ENCODE measurements at regions not wholly inside any gene's neighbourhood (a gene's known extent, or its start where the extent isn't known, plus 50 kb on each side); places are given as distances from the start of the nearest gene placed in this dataset.

- Histone ChIP-seq H3K4me3 (no peak overlapping the region), H3K4me1 (ENCODE audit: low read depth) (no peaks in the 10 kb centered on the region), H3K27me3 (no peaks in the 10 kb centered on the region), H3K36me3 (no peaks in the 10 kb centered on the region), H3K9me3 (ENCODE audit: low read depth) (no peaks in the 10 kb centered on the region), H3K27ac (no peak overlapping the region)
- no peak for TF ChIP-seq CTCF (IDR thresholded peaks at IDR 0.05; ENCODE audit: low read depth, low read length)
- DNase-seq (ENCODE audit: low read depth in 1 of 2, low spot score in 1 of 2) = no peak
These were observed 66.9 kb downstream of the ING1 start for GRCh38 chr13:110780422-110780821.

- no peaks in the 10 kb centered on the region for H3K36me3 ChIP-seq
- TF ChIP-seq CTCF (IDR thresholded peaks at IDR 0.05; ENCODE audit: low read depth, low read length) = no peak
- no peak overlapping the region for H3K4me3 ChIP-seq
- no peaks in the 10 kb centered on the region for H3K9me3 ChIP-seq (ENCODE audit: low read depth)
- no peak overlapping the region for H3K27ac ChIP-seq
- no peaks in the 10 kb centered on the region for H3K27me3 ChIP-seq
- no peak for DNase-seq (ENCODE audit: low read depth in 1 of 2, low spot score in 1 of 2)
- H3K4me1 ChIP-seq (ENCODE audit: low read depth) = no peaks in the 10 kb centered on the region
These were observed 68.7 kb downstream of the ING1 start for GRCh38 chr13:110782185-110782584.

- Histone ChIP-seq H3K27ac (no peak overlapping the region), H3K9me3 (ENCODE audit: low read depth) (no peaks in the 10 kb centered on the region), H3K36me3 (no peaks in the 10 kb centered on the region), H3K4me1 (ENCODE audit: low read depth) (no peaks in the 10 kb centered on the region), H3K27me3 (no peaks in the 10 kb centered on the region), H3K4me3 (no peak overlapping the region)
- DNase-seq (ENCODE audit: low read depth in 1 of 2, low spot score in 1 of 2) = no peak
- no peak for TF ChIP-seq CTCF (IDR thresholded peaks at IDR 0.05; ENCODE audit: low read depth, low read length)
These were observed 71.2 kb downstream of the ING1 start for GRCh38 chr13:110784704-110785103.

- no peak overlapping the region for H3K4me3 ChIP-seq
- no peaks in the 10 kb centered on the region for H3K27me3 ChIP-seq
- no peak for TF ChIP-seq CTCF (IDR thresholded peaks at IDR 0.05; ENCODE audit: low read depth, low read length)
- H3K4me1 ChIP-seq (ENCODE audit: low read depth) = no peaks in the 10 kb centered on the region
- H3K36me3 ChIP-seq = no peaks in the 10 kb centered on the region
- no peak overlapping the region for H3K27ac ChIP-seq
- no peak for DNase-seq (ENCODE audit: low read depth in 1 of 2, low spot score in 1 of 2)
- H3K9me3 ChIP-seq (ENCODE audit: low read depth) = no peaks in the 10 kb centered on the region
These were observed 75.3 kb downstream of the ING1 start for GRCh38 chr13:110788778-110789177.

- Histone ChIP-seq H3K27ac (no peak overlapping the region), H3K4me1 (ENCODE audit: low read depth) (no peaks in the 10 kb centered on the region), H3K4me3 (no peak overlapping the region), H3K27me3 (no peaks in the 10 kb centered on the region), H3K36me3 (no peaks in the 10 kb centered on the region), H3K9me3 (ENCODE audit: low read depth) (no peaks in the 10 kb centered on the region)
- no peak for DNase-seq (ENCODE audit: low read depth in 1 of 2, low spot score in 1 of 2)
- TF ChIP-seq CTCF (IDR thresholded peaks at IDR 0.05; ENCODE audit: low read depth, low read length) = no peak
These were observed 76.4 kb downstream of the ING1 start for GRCh38 chr13:110789871-110790270.

- Histone ChIP-seq H3K27me3 (no peaks in the 10 kb centered on the region), H3K4me1 (ENCODE audit: low read depth) (no peaks in the 10 kb centered on the region), H3K27ac (no peak overlapping the region), H3K4me3 (no peak overlapping the region), H3K9me3 (ENCODE audit: low read depth) (no peaks in the 10 kb centered on the region), H3K36me3 (no peaks in the 10 kb centered on the region)
- TF ChIP-seq CTCF (IDR thresholded peaks at IDR 0.05; ENCODE audit: low read depth, low read length) = no peak
- DNase-seq (ENCODE audit: low read depth in 1 of 2, low spot score in 1 of 2) = no peak
These were observed 76.9 kb downstream of the ING1 start for GRCh38 chr13:110790371-110790770.

Measured in cardiac muscle cell (in vitro differentiated cells and primary cell).